ENCODE measurements at regions not wholly inside any gene's neighbourhood (a gene's known extent, or its start where the extent isn't known, plus 50 kb on each side); places are given as distances from the start of the nearest gene placed in this dataset.

GRCh38 chr10:78346721-78347120, 313.1 kb downstream of the RPS24 start:
- H3K36me3 ChIP-seq (ENCODE audit: insufficient read depth, low read length), result no peaks in the 10 kb centered on the region
- DNase-seq (ENCODE audit: low spot score), result no peak
- intact Hi-C loops (cut with micrococcal nuclease; ENCODE audit: unreplicated experiment), result no loop called here
- H3K27ac ChIP-seq (ENCODE audit: low read depth, low read length, poor library complexity, severe bottlenecking), result no peak overlapping the region
- H2AFZ ChIP-seq (ENCODE audit: low read length), result no peak overlapping the region
- H4K20me1 ChIP-seq (ENCODE audit: insufficient read depth, low read length), result no peaks in the 10 kb centered on the region
- POLR2A ChIA-PET, result no interaction called here
- H3K4me3 ChIP-seq (ENCODE audit: low read depth, low read length, poor library complexity, severe bottlenecking), result no peak overlapping the region
- H3K9me2 ChIP-seq (ENCODE audit: insufficient read depth, low read length), result peaks cover 3% of the 10 kb centered on the region; the same call in 1 of the 2 replicates
- no TSS peak for BruUV-seq (replicated peaks)
- H3K4me1 ChIP-seq (ENCODE audit: insufficient read depth, low read length, poor library complexity, severe bottlenecking), result no peaks in the 10 kb centered on the region
- H3K4me2 ChIP-seq (ENCODE audit: low read length), result no peak overlapping the region
- TF ChIP-seq EZH2phosphoT487 (IDR thresholded peaks at IDR 0.05; ENCODE audit: borderline replicate concordance, low read depth, low read length) (no peak), CTCF (conservative IDR thresholded peaks at IDR 0.05; ENCODE audit: low read length) (no peak)
- CTCF ChIA-PET (ENCODE audit: unreplicated experiment), result no interaction called here
- H3K9me3 ChIP-seq (ENCODE audit: low read length), result no peaks in the 10 kb centered on the region
- no peaks in the 10 kb centered on the region for H3K79me2 ChIP-seq (ENCODE audit: insufficient read depth, low read depth, low read length)

- no peaks in the 10 kb centered on the region for H3K79me2 ChIP-seq (ENCODE audit: insufficient read depth, low read depth, low read length)
- POLR2A ChIA-PET, result no interaction called here
- no peaks in the 10 kb centered on the region for H3K9me3 ChIP-seq (ENCODE audit: low read length)
- no peaks in the 10 kb centered on the region for H3K4me1 ChIP-seq (ENCODE audit: insufficient read depth, low read length, poor library complexity, severe bottlenecking)
- no peak overlapping the region for H3K4me3 ChIP-seq (ENCODE audit: low read depth, low read length, poor library complexity, severe bottlenecking)
- H2AFZ ChIP-seq (ENCODE audit: low read length), result no peak overlapping the region
- H3K36me3 ChIP-seq (ENCODE audit: insufficient read depth, low read length), result no peaks in the 10 kb centered on the region
- intact Hi-C loops (cut with micrococcal nuclease; ENCODE audit: unreplicated experiment), result no loop called here
- CTCF ChIA-PET (ENCODE audit: unreplicated experiment), result no interaction called here
- no peak overlapping the region for H3K27ac ChIP-seq (ENCODE audit: low read depth, low read length, poor library complexity, severe bottlenecking)
- no peak for TF ChIP-seq EZH2phosphoT487 (IDR thresholded peaks at IDR 0.05; ENCODE audit: borderline replicate concordance, low read depth, low read length)
- no peak for TF ChIP-seq CTCF (conservative IDR thresholded peaks at IDR 0.05; ENCODE audit: low read length)
- no peak overlapping the region for H3K4me2 ChIP-seq (ENCODE audit: low read length)
- no peak for DNase-seq (ENCODE audit: low spot score)
- no peaks in the 10 kb centered on the region for H4K20me1 ChIP-seq (ENCODE audit: insufficient read depth, low read length)
- peaks cover 3% of the 10 kb centered on the region; the same call in 1 of the 2 replicates for H3K9me2 ChIP-seq (ENCODE audit: insufficient read depth, low read length)
- no TSS peak for BruUV-seq (replicated peaks)
Observed at GRCh38 chr10:78348411-78349164, 314.9 kb downstream of the RPS24 start.

- intact Hi-C loops (cut with micrococcal nuclease; ENCODE audit: unreplicated experiment), result no loop called here
Observed at GRCh38 chr10:78349165-78349516, 315.5 kb downstream of the RPS24 start.

More at GRCh38 chr10:78349165-78349516, 315.5 kb downstream of the RPS24 start:
- Histone ChIP-seq H3K36me3 (ENCODE audit: insufficient read depth, low read length) (no peaks in the 10 kb centered on the region), H4K20me1 (ENCODE audit: insufficient read depth, low read length) (no peaks in the 10 kb centered on the region), H2AFZ (ENCODE audit: low read length) (no peak overlapping the region), H3K4me1 (ENCODE audit: insufficient read depth, low read length, poor library complexity, severe bottlenecking) (no peaks in the 10 kb centered on the region), H3K79me2 (ENCODE audit: insufficient read depth, low read depth, low read length) (no peaks in the 10 kb centered on the region), H3K9me3 (ENCODE audit: low read length) (no peaks in the 10 kb centered on the region), H3K4me3 (ENCODE audit: low read depth, low read length, poor library complexity, severe bottlenecking) (no peak overlapping the region), H3K9me2 (ENCODE audit: insufficient read depth, low read length) (peaks cover 3% of the 10 kb centered on the region; the same call in 1 of the 2 replicates), H3K4me2 (ENCODE audit: low read length) (no peak overlapping the region), H3K27ac (ENCODE audit: low read depth, low read length, poor library complexity, severe bottlenecking) (no peak overlapping the region)
- POLR2A ChIA-PET, result no interaction called here
- DNase-seq (ENCODE audit: low spot score), result no peak
- TF ChIP-seq EZH2phosphoT487 (IDR thresholded peaks at IDR 0.05; ENCODE audit: borderline replicate concordance, low read depth, low read length) (no peak), CTCF (conservative IDR thresholded peaks at IDR 0.05; ENCODE audit: low read length) (no peak)
- BruUV-seq (replicated peaks), result no TSS peak
- CTCF ChIA-PET (ENCODE audit: unreplicated experiment), result no interaction called here

Measured in OCI-LY7 (cell line).